HG02588 (cell line): ENCODE measurements at regions not wholly inside any gene's neighbourhood (a gene's known extent, or its start where the extent isn't known, plus 50 kb on each side); places are given as distances from the start of the nearest gene placed in this dataset.

Source experiments
- ATAC-seq: cut with Tn5 transposase; IDR thresholded peaks from one replicate; pipeline ENCODE4 v1.9.1; 2021; ENCODE audit warnings: mild to moderate bottlenecking, moderate library complexity; ENCODE audit not compliant: unreplicated experiment

DNA sequence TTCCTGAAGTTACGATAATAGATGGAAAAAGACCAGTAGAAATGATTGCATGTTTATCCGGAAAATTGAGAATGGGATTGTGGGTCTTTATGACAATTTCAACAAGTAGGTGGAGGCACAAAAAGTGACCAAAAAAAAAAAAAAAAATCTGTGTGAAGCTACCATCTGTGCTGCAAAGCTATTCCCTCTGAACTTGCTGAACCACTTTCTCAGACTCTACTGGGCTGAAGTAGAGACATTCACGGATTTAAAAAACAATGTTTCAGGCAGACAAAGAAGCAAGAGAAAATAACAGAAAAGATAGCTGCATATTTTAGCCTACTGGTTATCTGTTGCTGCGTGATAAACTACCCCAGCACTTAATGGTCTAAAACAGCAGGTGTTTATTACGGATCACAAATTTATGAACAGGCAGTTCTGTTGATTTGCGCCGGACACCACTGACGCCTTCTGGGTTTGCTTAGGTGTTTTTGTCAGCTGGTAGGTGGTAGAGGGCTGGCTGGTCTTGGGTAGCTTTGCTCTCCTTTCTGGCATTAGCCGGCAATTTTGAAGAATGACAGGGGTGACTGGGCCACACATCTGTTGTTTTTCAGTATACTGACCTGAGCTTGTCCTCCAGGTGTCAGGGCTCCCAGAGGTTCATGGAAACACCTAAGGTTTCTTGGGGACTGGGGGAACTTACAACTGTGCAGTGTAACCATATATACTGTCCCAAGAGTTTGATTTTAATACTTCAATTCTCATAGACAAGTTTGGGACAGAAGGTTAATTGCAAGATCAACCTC is 665.1 kb downstream of the CCSER2 start:
- ATAC-seq, result no peak

DNA sequence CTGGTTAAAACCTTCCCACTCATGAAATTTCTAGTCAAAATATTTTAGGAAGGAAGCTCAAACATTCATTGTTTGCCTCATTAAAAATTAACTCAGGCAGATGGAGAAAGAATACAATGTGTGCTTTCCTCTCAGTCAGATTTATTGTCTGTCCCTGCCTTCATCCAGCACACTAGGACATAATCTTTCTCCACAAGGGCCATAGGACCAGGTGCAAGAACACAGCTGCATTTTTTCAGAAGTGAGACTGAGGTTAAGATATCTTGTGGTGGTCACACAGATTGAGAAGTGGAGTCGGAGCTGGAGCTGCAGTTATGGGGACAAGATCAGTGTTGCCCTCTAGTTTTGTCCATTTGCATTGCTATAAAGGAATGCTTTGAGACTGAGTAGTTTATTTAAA is 666.3 kb downstream of the CCSER2 start:
- ATAC-seq, result no peak

DNA sequence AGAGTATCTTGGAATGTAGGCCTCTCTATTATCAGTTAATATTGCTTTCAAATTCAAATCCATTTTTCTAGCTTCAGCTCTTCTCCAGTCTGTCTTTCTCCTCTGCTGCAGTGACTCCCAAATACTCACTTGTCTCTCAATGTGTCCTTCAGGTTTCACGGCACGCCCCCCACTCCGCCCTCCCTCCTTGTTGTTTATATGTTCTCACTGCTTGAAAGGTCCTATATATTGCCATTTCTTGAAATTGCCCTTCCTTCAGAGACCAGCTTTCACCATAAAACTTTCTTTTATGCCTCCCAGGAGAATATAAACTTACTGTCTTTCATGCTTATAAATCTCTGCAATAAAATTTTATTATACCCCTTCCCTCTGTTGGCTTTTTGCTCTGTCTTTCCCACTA is 668.2 kb downstream of the CCSER2 start:
- ATAC-seq, result no peak

DNA sequence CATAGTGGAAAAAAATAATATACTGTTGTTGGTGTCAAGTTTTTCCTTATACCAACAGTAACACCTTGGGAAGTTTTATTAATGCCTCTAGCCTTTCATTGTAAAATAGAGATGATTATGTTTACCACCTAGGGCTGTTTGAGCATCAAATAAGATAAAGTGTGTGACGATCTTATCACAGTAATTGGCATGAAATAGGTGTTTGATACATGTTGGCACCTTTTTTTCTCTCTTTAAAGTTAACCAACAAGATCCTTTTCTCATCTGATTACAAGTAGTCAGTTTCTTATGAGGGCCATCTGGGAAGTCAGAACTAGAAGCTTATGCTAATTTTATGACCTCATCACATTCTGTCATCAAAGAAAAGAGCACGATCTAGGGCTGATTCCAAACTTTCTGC is 669.5 kb downstream of the CCSER2 start:
- no peak for ATAC-seq

DNA sequence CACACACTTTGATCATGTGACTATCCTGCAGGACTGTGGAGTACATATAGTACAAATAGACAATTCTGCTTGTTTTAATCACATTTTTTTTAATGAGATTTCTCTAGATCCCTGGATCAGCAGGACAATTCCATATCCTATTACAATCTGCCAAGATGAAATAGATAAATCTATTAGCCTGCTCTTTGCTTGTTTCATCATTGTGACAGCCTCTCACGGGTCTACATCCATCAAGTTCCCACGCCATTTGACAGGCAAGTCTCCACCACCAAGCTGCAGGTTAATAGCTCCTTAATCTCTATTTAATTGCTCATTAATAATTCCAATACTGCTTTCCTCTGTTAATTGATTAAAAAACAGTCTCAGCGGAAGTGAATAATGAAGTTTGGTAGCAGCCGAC is 671.5 kb downstream of the CCSER2 start:
- ATAC-seq, result no peak

DNA sequence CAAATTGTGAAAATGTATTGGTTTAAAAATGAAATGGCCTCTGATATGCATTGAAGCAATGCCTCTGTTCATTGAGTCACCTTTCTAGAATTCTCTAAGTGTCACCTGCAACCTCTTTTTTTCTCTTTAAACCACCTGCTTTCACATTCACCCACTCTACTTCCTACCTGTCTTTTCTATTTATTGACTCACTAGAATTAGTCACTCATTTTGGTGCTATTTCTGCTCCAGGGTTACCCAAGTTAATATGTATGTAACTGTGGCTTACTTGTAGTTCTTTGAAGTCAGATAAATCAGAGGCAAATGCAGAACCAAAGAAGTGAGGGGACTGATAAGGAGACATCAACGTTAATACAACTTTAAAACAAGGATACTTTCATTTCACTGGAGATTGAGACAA is 674.7 kb downstream of the CCSER2 start:
- no peak for ATAC-seq

DNA sequence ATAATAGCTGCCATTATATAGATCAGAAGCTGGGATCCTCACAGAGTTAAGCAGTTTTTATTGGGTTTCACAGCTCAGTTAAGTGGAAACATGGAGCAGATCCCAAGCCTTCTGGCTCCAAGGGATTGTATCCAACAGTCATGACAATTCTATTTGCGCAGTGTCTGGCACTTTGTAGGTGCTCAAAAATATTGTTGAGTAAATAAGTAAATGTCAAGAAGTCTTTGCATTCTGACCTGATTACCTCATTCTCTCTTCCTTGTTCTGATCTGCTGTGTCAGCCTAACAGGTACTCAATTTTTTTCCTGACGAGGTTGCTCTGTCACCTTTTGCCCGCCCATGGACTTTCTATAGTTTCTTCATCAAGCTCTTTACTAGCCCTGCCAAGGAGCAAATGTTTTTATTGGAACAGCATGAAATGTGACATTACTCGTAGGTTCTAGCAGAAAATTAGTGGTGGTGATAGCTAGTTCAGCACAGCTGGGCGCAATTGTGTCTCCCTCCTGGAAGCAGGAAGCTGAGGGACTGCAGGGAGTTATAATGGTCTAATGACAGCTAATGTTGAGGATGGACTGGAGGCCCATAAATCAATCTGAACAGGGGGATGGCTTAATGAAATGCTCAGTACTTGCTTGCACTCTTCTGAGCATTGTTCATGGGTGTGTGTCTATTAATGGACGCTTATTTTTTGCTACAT is 680.2 kb downstream of the CCSER2 start:
- ATAC-seq, result no peak

DNA sequence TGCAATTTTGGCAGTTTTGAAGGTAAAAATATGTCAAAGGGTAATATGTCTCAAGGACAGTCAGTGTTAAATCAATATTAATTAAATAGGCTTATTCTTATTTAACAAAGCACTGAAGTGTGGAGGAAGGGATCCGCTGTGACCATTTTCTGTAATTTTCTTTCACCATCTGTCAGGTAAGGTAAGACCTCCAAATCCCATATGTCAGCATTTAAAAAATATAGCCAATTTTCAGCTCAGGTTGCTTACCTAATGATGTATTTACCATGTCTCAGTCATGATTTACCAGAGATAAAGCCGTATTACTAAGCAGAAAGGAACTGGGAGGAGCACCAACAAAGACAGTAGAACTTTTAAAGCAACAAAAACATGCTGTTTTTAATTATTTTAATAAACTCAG is 683.9 kb downstream of the CCSER2 start:
- no peak for ATAC-seq

DNA sequence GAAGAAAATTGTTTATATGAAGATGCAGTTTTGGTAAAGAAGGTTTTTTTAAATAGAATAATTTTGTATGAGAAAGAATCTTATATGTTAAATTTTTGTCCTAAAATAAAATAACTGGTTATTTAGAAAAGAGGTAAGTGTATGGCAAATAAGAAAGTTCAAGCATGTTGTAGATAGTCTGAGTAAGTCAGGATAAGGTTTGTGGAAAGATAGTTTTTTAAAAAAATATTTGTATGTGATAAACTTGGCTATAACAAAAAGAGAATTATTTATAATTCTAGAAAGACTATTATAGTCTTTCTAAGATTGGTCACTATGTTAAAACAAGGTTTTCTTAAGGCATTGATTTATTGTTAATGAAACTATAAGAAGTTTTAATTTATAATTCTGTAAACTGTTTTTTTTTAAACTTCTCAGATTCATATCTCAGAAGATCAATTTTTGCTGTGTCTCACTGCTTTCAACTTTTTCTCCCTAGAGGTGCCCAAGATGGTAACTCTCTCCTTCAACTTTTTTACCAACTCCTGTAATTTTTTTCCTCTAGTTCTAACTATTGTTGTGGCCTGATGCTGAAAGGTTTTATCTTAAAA is 698.6 kb downstream of the CCSER2 start:
- no peak for ATAC-seq

DNA sequence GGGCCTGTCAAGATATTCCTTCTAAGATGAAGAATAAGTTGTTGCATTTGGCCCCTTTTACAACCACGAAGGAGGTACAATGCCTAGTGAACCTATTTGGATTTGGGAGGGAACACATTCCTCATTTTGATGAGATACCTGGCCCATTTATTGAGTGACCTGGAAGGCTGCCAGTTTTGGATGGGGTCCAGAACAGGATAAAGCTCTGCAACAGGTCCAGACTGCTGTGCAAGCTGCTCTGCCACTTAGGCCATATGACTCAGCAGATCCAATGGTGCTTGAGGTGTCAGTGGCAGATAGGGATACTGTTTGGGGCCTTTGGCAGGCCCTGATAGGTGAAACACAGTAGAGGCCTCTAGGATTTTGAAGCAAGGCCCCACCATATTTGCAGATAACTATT is 704.6 kb downstream of the CCSER2 start:
- ATAC-seq, result no peak

DNA sequence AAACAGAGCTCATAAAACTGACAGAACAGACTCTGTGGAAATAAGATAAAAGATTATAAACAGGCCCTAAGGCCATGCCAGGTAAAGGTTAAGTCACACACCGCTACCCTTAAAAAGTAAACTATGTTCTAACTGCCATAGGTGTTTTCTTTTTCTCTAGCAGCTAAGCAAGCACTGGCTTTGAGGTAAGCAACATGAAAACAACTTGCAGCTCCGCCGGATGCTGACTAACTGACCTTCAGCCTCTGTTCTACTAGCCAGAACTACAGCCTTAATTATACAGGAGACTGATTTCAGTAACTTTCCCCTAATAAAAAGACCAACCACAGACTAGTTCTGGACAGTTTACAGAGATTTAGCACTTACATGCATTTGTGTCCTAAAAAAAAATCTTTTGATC is 708.3 kb downstream of the CCSER2 start:
- ATAC-seq, result no peak

DNA sequence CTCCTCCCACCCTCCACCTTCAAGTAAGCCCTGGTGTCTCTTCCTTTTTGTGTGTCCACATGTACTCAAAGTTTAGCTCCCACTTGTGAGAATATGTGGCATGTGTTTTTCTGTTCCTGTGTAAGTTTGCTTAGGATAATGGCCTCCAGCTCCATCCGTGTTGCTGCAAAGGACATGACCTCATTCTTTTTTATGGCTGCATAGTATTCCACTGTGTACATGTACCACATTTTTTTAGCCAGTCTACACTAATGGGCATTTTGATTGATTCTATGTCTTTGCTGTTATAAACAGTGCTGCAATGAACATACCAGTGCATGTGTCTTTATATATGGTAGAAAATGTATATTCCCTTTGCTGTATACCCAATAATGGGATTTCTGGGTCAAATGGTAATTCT is 710.9 kb downstream of the CCSER2 start:
- ATAC-seq, result no peak

DNA sequence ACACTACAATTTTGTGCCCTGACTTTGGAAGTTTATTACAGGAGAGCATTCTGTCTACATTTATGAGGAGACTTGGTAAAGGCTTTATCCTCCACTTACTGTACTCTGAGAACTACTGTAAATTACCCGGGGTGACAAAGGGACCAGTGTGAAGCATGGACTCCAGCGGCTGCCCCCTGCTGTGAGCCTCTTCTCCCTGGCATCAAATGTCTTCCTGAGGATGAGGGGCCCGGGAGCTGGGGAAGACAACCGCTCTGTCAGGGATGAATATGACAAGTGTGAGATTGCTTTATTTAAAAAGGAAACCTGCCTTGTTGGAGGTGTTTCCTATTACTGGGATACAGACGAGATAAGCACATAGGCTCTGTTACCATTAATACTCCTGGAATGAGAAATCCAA is 714.8 kb downstream of the CCSER2 start:
- no peak for ATAC-seq

DNA sequence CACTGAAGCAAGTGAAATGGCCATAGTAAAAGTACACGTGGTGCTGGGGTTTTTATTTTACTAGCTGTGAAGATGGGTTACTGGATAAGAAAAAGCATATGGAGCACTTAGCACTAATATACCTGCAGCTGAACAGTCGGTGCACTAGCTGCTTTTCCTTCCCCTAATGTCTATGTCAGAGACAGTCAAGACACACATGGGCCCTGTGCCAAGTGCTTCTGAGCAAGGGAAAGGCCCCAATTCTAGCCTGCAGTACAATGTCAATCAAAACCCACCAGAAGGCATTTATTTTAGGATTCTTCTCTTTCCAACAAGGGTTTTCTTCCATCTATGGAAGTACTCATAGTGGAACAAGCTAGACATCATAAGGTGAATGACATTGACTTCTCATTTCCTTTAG is 716.7 kb downstream of the CCSER2 start:
- no peak for ATAC-seq

DNA sequence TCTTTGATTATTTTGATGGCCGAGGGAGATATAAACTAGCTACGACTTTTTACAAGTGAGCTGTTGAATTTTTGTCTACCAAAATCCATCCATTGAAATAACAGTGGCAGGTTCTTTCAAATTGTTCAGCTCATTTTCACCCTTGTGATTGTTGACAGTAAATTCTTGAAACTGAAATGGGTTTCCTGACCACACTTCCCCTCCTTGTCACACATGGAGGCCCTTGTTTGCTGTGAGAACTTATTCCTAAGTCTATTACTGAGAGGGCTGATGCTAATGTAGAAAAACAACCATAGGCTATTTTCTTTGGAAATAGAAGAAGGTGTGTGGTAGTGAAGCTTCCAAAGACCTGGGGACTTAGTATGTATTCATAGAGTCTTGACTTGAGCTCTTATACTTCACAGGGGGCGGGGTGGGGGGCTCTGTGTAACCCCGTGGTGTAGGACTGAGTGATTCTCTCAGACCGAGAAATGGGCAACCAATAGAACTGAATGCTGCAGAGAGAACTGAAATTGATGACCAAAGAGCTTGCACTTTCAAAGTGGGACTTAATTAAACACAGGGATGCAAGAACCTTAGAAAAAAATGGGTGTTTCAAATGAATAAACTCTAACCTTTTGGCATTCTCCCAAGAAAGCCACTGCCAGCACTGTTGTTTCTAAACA is 718.9 kb downstream of the CCSER2 start:
- no peak for ATAC-seq

DNA sequence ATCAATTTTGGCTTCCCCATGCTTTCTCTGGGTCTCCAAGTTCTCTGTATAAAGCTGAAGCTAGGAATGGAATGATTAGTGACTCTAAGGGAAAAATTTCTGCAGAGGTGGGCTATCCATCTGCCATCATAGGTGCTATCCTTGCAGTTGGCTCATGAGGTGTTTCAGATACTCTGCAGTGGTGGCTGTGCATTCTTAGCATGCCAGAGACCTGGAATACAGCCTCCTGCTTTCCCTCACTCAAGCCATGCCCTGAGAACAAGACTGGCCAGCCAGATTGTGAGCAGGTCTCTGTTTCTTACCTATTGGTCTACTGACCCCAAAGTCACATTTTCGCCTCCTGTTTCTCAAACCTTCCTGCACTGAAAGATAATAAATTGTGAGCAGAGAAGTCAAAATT is 719.6 kb downstream of the CCSER2 start:
- ATAC-seq, result no peak

DNA sequence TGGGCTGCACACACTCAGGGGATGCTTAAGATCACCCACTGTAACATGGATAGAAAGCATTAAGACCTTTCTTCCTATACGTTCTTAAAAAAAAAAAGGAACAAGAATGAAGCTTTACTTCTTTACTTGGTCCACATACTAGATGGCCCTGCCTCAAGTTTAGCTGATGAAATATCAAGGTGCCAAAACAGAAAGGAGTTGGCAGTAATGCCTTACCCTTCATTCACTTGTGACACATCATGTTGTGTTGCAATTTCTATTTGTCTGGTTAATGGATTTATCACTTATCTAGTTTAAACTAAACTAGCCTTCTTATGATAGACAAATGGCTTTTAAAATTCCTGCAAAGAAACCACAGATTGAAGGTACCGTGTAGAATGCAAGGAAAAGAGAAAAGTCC is 720.3 kb downstream of the CCSER2 start:
- no peak for ATAC-seq

DNA sequence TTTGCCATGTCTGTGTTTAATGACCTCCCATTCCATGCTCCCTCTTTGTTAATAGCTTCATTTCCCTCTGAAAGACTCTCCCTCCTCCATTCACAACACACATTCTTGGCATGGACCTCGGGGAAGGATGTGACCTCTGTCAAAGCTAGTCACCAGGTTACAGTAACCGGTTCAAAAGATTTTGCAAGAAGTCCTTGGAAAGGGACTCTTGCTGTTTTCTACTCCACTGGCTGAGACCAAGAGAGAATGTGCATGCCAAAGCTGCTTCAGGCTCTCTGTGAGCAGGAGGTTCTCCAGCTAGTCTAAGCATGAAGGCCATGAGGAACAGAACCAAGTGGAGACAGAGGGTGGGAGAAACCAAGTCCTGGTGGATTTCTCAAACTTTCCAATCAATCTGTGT is 732.6 kb downstream of the CCSER2 start:
- no peak for ATAC-seq

DNA sequence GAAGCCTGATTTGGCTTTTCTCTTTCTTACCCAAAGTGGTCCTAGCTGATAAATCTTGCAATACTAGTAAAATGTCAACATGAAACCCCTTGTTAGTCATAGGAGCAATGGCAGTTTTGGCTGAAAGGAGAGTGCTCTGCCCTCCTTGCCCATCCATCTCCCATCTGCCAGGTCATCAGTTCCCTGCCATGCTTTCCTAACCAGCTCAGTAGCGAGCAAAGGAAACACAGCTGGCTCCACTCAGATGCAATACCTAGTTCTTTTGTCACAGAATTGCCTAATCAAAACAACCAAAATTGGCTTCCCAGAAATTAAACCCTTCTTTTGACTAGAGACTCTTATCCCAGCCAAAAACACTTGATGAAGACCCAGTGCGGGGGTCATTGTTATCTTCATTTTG is 733.0 kb downstream of the CCSER2 start:
- no peak for ATAC-seq

DNA sequence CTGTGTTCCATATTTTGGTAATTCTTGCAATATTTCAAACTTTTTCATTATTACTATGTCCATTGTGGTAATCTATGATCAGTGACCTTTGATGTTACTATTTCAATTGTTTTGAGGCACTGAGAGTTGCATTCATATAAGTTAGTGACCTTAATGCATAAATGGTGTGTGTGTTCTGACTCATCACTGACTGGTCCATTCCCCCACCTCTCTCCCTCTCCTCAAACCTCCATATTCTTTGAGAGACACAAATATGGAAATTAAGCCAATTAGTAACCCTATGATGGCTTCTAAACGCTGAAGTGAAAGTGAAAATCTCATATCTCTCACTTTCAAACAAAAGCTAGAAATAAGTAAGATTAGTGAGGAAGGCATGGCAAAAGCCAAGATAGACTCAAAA is 739.6 kb downstream of the CCSER2 start:
- no peak for ATAC-seq

DNA sequence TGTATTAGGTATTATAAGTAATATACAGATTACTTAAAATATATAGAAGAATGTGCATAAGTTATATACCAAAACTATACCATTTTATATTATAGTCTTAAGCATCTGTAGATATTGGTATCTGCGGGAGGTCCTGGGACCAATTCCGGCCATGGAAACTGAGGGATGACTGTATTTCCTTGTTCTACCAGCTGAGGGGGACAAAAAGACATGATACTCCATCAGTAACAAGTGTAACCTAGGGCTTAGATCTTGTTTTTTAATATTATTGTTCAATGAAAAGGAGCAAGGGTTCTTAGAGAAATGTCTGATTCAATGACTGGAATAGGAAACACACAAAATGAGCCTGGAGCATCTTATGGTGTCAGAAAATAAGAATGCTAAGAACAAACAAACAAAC is 752.5 kb downstream of the CCSER2 start:
- no peak for ATAC-seq
